Activated T-cell treated with anti-CD3 and anti-CD28 coated beads, Interleukin-2, amount 50 U/mL, for 1 hour (primary cell): ENCODE measurements at regions not wholly inside any gene's neighbourhood (a gene's known extent, or its start where the extent isn't known, plus 50 kb on each side); places are given as distances from the start of the nearest gene placed in this dataset.
"Not testable (repeated sequence)": the region's sequence is repeated elsewhere in the genome, so short reads cannot be mapped to it uniquely, and the experiment has no call there.

ENCODE experiments used
- DNase-seq: peaks from one replicate; pipeline ENCODE4 v3.0.0-alpha.2; 2020

- no peak for DNase-seq
These were observed 101.0 kb upstream of the PIK3R1 start for GRCh38 chr5:68114378-68115040.

GRCh38 chr5:68112658-68113057, 102.9 kb upstream of the PIK3R1 start:
- no peak for DNase-seq

- no peak for DNase-seq
These were observed 104.7 kb upstream of the PIK3R1 start for GRCh38 chr5:68110894-68111293.

GRCh38 chr5:68110264-68110663, 105.3 kb upstream of the PIK3R1 start:
- no peak for DNase-seq

- DNase-seq, result not testable (repeated sequence)
These were observed 111.3 kb upstream of the PIK3R1 start for GRCh38 chr5:68104217-68104616.

GRCh38 chr5:68103297-68103696, 112.3 kb upstream of the PIK3R1 start:
- DNase-seq, result not testable (repeated sequence)

- no peak for DNase-seq
These were observed 116.2 kb upstream of the PIK3R1 start for GRCh38 chr5:68099327-68099726.

- no peak for DNase-seq
These were observed 121.9 kb upstream of the PIK3R1 start for GRCh38 chr5:68093455-68094159.

- DNase-seq, result no peak
These were observed 127.3 kb upstream of the PIK3R1 start for GRCh38 chr5:68088302-68088701.

- no peak for DNase-seq
These were observed 127.7 kb upstream of the PIK3R1 start for GRCh38 chr5:68087866-68088265.

- DNase-seq, result no peak
These were observed 128.7 kb upstream of the PIK3R1 start for GRCh38 chr5:68086857-68087256.

- no peak for DNase-seq
These were observed 129.1 kb upstream of the PIK3R1 start for GRCh38 chr5:68086439-68086838.

- no peak for DNase-seq
These were observed 131.2 kb upstream of the PIK3R1 start for GRCh38 chr5:68084396-68084795.

GRCh38 chr5:68080282-68081050, 135.1 kb upstream of the PIK3R1 start:
- no peak for DNase-seq

GRCh38 chr5:68077349-68077894, 138.1 kb upstream of the PIK3R1 start:
- no peak for DNase-seq

GRCh38 chr5:68074633-68075032, 140.9 kb upstream of the PIK3R1 start:
- DNase-seq, result no peak

- DNase-seq, result no peak
These were observed 141.4 kb upstream of the PIK3R1 start for GRCh38 chr5:68074048-68074632.

- no peak for DNase-seq
These were observed 143.8 kb upstream of the PIK3R1 start for GRCh38 chr5:68071736-68072135.

GRCh38 chr5:68071282-68071632, 144.3 kb upstream of the PIK3R1 start:
- no peak for DNase-seq

GRCh38 chr5:68070591-68071281, 144.8 kb upstream of the PIK3R1 start:
- DNase-seq, result no peak

- no peak for DNase-seq
These were observed 147.5 kb upstream of the PIK3R1 start for GRCh38 chr5:68067976-68068603.

GRCh38 chr5:68067291-68067690, 148.3 kb upstream of the PIK3R1 start:
- no peak for DNase-seq
